IMR-90 (cell line): ENCODE measurements at regions not wholly inside any gene's neighbourhood (a gene's known extent, or its start where the extent isn't known, plus 50 kb on each side); places are given as distances from the start of the nearest gene placed in this dataset.

Experiments used
- BHLHE40 ChIP-seq: fragments of 150-350 bp; IDR thresholded peaks from 2 replicates; pipeline ENCODE4 v1.6.1; 2016; ENCODE audit warnings: mild to moderate bottlenecking, low read depth, low read length
- CEBPB ChIP-seq: IDR thresholded peaks from 2 replicates; pipeline ENCODE4 v1.6.1; 2012; ENCODE audit warnings: low read depth, low read length, improper control_type of control experiment
- CHD1 ChIP-seq: IDR thresholded peaks from 2 replicates; pipeline ENCODE4 v1.6.1; 2012; ENCODE audit warnings: low read depth, low read length, improper control_type of control experiment
- CTCF ChIP-seq: conservative IDR thresholded peaks from 2 replicates; pipeline ENCODE4 v1.5.1; 2012; ENCODE audit warnings: mild to moderate bottlenecking, low read depth, low read length, improper control_type of control experiment
- ELK1 ChIP-seq: fragments of 150-350 bp; IDR thresholded peaks from 2 replicates; pipeline ENCODE4 v1.6.1; 2016; ENCODE audit warnings: low read depth, mild to moderate bottlenecking, low read length, moderate library complexity, borderline replicate concordance
- FOS ChIP-seq: fragments of 150-350 bp; IDR thresholded peaks from 2 replicates; pipeline ENCODE4 v1.6.1; 2016; ENCODE audit warnings: low read depth, low read length
- MXI1 ChIP-seq: IDR thresholded peaks from 2 replicates; pipeline ENCODE4 v1.6.1; 2012; ENCODE audit warnings: low read depth, mild to moderate bottlenecking, low read length, moderate library complexity, borderline replicate concordance
- NFE2L2 ChIP-seq: fragments of 150-350 bp; IDR thresholded peaks from 2 replicates; pipeline ENCODE4 v1.6.1; 2016; ENCODE audit warnings: low read depth, mild to moderate bottlenecking, low read length
- POLR2A ChIP-seq: IDR thresholded peaks from 2 replicates; pipeline ENCODE4 v1.6.1; 2012; ENCODE audit warnings: mild to moderate bottlenecking, low read depth, low read length
- RAD21 ChIP-seq: IDR thresholded peaks from 2 replicates; pipeline ENCODE4 v1.6.1; 2012; ENCODE audit warnings: low read length, improper control_type of control experiment
- RCOR1 ChIP-seq: IDR thresholded peaks from 2 replicates; pipeline ENCODE4 v1.6.1; 2012; ENCODE audit warnings: mild to moderate bottlenecking, low read length, improper control_type of control experiment; ENCODE audit not compliant: insufficient replicate concordance
- RFX5 ChIP-seq: IDR thresholded peaks from 2 replicates; pipeline ENCODE4 v1.8.0; 2012; ENCODE audit warnings: low read depth, mild to moderate bottlenecking, low read length, moderate library complexity
- SMC3 ChIP-seq: fragments of 150-350 bp; IDR thresholded peaks from 2 replicates; pipeline ENCODE4 v1.6.1; 2016; ENCODE audit warnings: low read depth, mild to moderate bottlenecking, antibody characterized with exemption, low read length, moderate library complexity
- USF2 ChIP-seq: fragments of 150-350 bp; IDR thresholded peaks from 2 replicates; pipeline ENCODE4 v1.6.1; 2017; ENCODE audit warnings: mild to moderate bottlenecking, antibody characterized with exemption, low read length, low read depth

DNA sequence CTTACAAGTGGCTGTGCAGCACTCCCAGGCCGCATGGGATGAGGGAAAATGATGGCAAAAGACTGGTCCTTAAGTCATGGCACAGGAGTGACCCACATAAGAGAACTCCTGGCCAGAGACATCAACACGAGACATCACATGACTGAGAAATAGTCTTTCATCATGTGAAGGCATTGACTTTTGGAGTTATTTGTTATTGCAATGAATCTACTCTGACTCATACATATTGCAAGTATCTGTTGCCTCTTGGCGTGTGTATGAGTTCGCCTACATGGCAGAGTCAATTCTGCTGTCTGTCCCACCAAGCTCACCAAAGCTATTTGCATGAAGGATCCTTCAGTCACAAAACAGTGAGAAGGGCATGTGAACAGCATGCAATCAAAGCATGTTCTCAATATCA lies 59.7 kb upstream of the HABP2 start:
- TF ChIP-seq BHLHE40 (no peak), CTCF (no peak), SMC3 (no peak), POLR2A (no peak), CHD1 (no peak), RFX5 (no peak), RCOR1 (no peak), RAD21 (no peak), FOS (no peak), MXI1 (no peak), CEBPB (no peak), ELK1 (no peak), USF2 (no peak), NFE2L2 (no peak)
